ENCODE measurements at regions not wholly inside any gene's neighbourhood (a gene's known extent, or its start where the extent isn't known, plus 50 kb on each side); places are given as distances from the start of the nearest gene placed in this dataset.

GRCh38 chr3:139745831-139746230, 68.1 kb upstream of the NMNAT3 start:
- no peaks in the 10 kb centered on the region for H3K9me3 ChIP-seq (ENCODE audit: control insufficient read depth in 1 of 2, insufficient read depth in 1 of 2, low read depth in 1 of 2, low read length in 2 of 2)
- no peak overlapping the region for H3K27ac ChIP-seq (ENCODE audit: low read depth, low read length)
- no peak overlapping the region for H3K4me2 ChIP-seq (ENCODE audit: low read length)
- H4K20me1 ChIP-seq (ENCODE audit: insufficient read depth): no peaks in the 10 kb centered on the region; the same call in 1 of the 2 replicates
- H3K36me3 ChIP-seq (ENCODE audit: control insufficient read depth in 1 of 2, insufficient read depth in 2 of 2, low read length in 2 of 2): no peaks in the 10 kb centered on the region
- no peak overlapping the region for H3K9ac ChIP-seq (ENCODE audit: low read length)
- TF ChIP-seq POLR2A (IDR thresholded peaks at IDR 0.05; ENCODE audit: borderline replicate concordance, extremely low read depth, insufficient read depth, insufficient read length) (no peak), CEBPB (IDR thresholded peaks at IDR 0.05; ENCODE audit: low read depth) (no peak), JUND (IDR thresholded peaks at IDR 0.05) (no peak), MAX (IDR thresholded peaks at IDR 0.05) (no peak), EGR1 (IDR thresholded peaks at IDR 0.05; ENCODE audit: low read depth) (no peak), FOSL1 (IDR thresholded peaks at IDR 0.05; ENCODE audit: low read depth) (no peak), ZNF274 (IDR thresholded peaks at IDR 0.05; ENCODE audit: low read depth, low read length) (no peak), ELF1 (IDR thresholded peaks at IDR 0.05; ENCODE audit: borderline replicate concordance, low read depth) (no peak), TCF7L2 (IDR thresholded peaks at IDR 0.05; ENCODE audit: borderline replicate concordance, extremely low read depth, insufficient read depth, insufficient read length) (no peak), POLR2AphosphoS5 (IDR thresholded peaks at IDR 0.05; ENCODE audit: low read depth, low read length) (no peak), SP1 (IDR thresholded peaks at IDR 0.05; ENCODE audit: low read depth) (no peak), ATF3 (IDR thresholded peaks at IDR 0.05) (no peak), YY1 (IDR thresholded peaks at IDR 0.05; ENCODE audit: extremely low read depth, insufficient replicate concordance, low read depth, low read length) (no peak), ZFX (IDR thresholded peaks at IDR 0.05) (no peak), RAD21 (IDR thresholded peaks at IDR 0.05; ENCODE audit: low read depth) (no peak), SRF (IDR thresholded peaks at IDR 0.05; ENCODE audit: low read depth) (no peak), SIN3A (IDR thresholded peaks at IDR 0.05; ENCODE audit: low read depth) (no peak)
- TF ChIP-seq, protein P1, sequence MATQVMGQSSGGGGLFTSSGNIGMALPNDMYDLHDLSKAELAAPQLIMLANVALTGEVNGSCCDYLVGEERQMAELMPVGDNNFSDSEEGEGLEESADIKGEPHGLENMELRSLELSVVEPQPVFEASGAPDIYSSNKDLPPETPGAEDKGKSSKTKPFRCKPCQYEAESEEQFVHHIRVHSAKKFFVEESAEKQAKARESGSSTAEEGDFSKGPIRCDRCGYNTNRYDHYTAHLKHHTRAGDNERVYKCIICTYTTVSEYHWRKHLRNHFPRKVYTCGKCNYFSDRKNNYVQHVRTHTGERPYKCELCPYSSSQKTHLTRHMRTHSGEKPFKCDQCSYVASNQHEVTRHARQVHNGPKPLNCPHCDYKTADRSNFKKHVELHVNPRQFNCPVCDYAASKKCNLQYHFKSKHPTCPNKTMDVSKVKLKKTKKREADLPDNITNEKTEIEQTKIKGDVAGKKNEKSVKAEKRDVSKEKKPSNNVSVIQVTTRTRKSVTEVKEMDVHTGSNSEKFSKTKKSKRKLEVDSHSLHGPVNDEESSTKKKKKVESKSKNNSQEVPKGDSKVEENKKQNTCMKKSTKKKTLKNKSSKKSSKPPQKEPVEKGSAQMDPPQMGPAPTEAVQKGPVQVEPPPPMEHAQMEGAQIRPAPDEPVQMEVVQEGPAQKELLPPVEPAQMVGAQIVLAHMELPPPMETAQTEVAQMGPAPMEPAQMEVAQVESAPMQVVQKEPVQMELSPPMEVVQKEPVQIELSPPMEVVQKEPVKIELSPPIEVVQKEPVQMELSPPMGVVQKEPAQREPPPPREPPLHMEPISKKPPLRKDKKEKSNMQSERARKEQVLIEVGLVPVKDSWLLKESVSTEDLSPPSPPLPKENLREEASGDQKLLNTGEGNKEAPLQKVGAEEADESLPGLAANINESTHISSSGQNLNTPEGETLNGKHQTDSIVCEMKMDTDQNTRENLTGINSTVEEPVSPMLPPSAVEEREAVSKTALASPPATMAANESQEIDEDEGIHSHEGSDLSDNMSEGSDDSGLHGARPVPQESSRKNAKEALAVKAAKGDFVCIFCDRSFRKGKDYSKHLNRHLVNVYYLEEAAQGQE (IDR thresholded peaks at IDR 0.05; ENCODE audit: low read depth): no peak
- TF ChIP-seq, protein P2, sequence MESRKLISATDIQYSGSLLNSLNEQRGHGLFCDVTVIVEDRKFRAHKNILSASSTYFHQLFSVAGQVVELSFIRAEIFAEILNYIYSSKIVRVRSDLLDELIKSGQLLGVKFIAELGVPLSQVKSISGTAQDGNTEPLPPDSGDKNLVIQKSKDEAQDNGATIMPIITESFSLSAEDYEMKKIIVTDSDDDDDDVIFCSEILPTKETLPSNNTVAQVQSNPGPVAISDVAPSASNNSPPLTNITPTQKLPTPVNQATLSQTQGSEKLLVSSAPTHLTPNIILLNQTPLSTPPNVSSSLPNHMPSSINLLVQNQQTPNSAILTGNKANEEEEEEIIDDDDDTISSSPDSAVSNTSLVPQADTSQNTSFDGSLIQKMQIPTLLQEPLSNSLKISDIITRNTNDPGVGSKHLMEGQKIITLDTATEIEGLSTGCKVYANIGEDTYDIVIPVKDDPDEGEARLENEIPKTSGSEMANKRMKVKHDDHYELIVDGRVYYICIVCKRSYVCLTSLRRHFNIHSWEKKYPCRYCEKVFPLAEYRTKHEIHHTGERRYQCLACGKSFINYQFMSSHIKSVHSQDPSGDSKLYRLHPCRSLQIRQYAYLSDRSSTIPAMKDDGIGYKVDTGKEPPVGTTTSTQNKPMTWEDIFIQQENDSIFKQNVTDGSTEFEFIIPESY (IDR thresholded peaks at IDR 0.05; ENCODE audit: extremely low read depth, insufficient replicate concordance, low read length): no peak
- no TSS peak for BruUV-seq (replicated peaks)
- H3K79me2 ChIP-seq (ENCODE audit: insufficient read depth, low read length): no peaks in the 10 kb centered on the region
- H3K9me2 ChIP-seq (ENCODE audit: insufficient read depth): no peaks in the 10 kb centered on the region
- DNase-seq (ENCODE audit: low read depth, low spot score): no peak
- H3K4me3 ChIP-seq (replicated peaks in 1 of 2; ENCODE audit: low read depth in 1 of 2, low read length in 2 of 2): no peak overlapping the region
- peaks cover 20% of the 10 kb centered on the region for H3K27me3 ChIP-seq (ENCODE audit: insufficient read depth, low read length)
- ChIA-PET POLR2A (no interaction called here), CTCF (no interaction called here), RAD21 (ENCODE audit: low non-redundant PET in 1 of 2, low total read pairs in 2 of 2, uncharacterized antibody in 2 of 2, unreplicated experiment in 2 of 2) (no interaction called here)
- ATAC-seq: peak; percentile 52; the same call in 1 of the 2 replicates
- H2AFZ ChIP-seq (ENCODE audit: low read depth, low read length, poor library complexity, severe bottlenecking): no peak overlapping the region
- H3K4me1 ChIP-seq (ENCODE audit: control insufficient read depth in 1 of 2, insufficient read depth in 2 of 2, low read length in 2 of 2): no peaks in the 10 kb centered on the region
- intact Hi-C loops (cut with micrococcal nuclease): loop anchor here (5.0 kb wide), 1 partner anchor 121 kb away; no protein-coding TSS in a partner anchor

All from HCT116 (cell line).